ENCODE measurements at regions not wholly inside any gene's neighbourhood (a gene's known extent, or its start where the extent isn't known, plus 50 kb on each side); places are given as distances from the start of the nearest gene placed in this dataset.

- peak overlapping the region; percentile 24 for H3K9ac ChIP-seq (ENCODE audit: low read length)
- H3K27ac ChIP-seq (ENCODE audit: low read length) = peak overlapping the region; percentile 72
- H3K36me3 ChIP-seq (ENCODE audit: low read depth, low read length) = no peaks in the 10 kb centered on the region
- peaks cover 5% of the 10 kb centered on the region for H3F3A ChIP-seq (ENCODE audit: low read length, unreplicated experiment)
- H3K27me3 ChIP-seq (ENCODE audit: low read length) = no peaks in the 10 kb centered on the region
- peak overlapping the region; percentile 38 for H3K4me3 ChIP-seq (ENCODE audit: low read length)
- intact Hi-C loops (cut with micrococcal nuclease) = loop anchor here (1.0 to 10.0 kb wide), 12 partner anchors 18 to 568 kb away; partner anchors contain the start of gene DUSP10
- peak overlapping the region; percentile 25; the same call in 1 of the 2 replicates for H2AFZ ChIP-seq (ENCODE audit: low read length)
- no peaks in the 10 kb centered on the region for H3K79me2 ChIP-seq (ENCODE audit: low read length)
- TF ChIP-seq EZH2phosphoT487 (IDR thresholded peaks at IDR 0.05; ENCODE audit: borderline replicate concordance, low read length) (no peak), CTCF (conservative IDR thresholded peaks at IDR 0.05; ENCODE audit: low read depth, low read length) (peak; percentile 49)
- H3K9me2 ChIP-seq (replicated peaks; ENCODE audit: low read length) = no peaks in the 10 kb centered on the region
- BruUV-seq (replicated peaks) = TSS peak; percentile 89
- ChIA-PET CTCF (interaction anchor here (0.6 to 1.9 kb wide), 7 partner anchors 28 to 568 kb away, joined by 4 to 9 read pairs (median 4); partner anchors contain the start of gene DUSP10), POLR2A (ENCODE audit: unreplicated experiment) (interaction anchor here (0.6 kb wide), 2 partner anchors 75 to 396 kb away, joined by 3 to 4 read pairs; no protein-coding TSS in a partner anchor)
- no peaks in the 10 kb centered on the region for H3K9me3 ChIP-seq (ENCODE audit: low read length)
- ATAC-seq = peak; percentile 96
- peak; percentile 100 for DNase-seq
- peaks cover 33% of the 10 kb centered on the region for H3K4me1 ChIP-seq (ENCODE audit: insufficient read depth, low read length)
- H3K4me2 ChIP-seq (ENCODE audit: low read length) = peak overlapping the region; percentile 69
- H4K20me1 ChIP-seq (ENCODE audit: low read length) = no peaks in the 10 kb centered on the region
Observed at GRCh38 chr1:221886743-221887414, 145.0 kb upstream of the DUSP10 start.

- Histone ChIP-seq H3K79me2 (ENCODE audit: low read length) (no peaks in the 10 kb centered on the region), H3K27ac (ENCODE audit: low read length) (peak overlapping the region; percentile 72), H3K9ac (ENCODE audit: low read length) (peak overlapping the region; percentile 24), H3K9me2 (replicated peaks; ENCODE audit: low read length) (no peaks in the 10 kb centered on the region), H3K9me3 (ENCODE audit: low read length) (no peaks in the 10 kb centered on the region), H3K36me3 (ENCODE audit: low read depth, low read length) (no peaks in the 10 kb centered on the region), H3K4me1 (ENCODE audit: insufficient read depth, low read length) (peaks cover 30% of the 10 kb centered on the region), H3K4me3 (ENCODE audit: low read length) (peak overlapping the region; percentile 38), H2AFZ (ENCODE audit: low read length) (no peak overlapping the region), H4K20me1 (ENCODE audit: low read length) (no peaks in the 10 kb centered on the region), H3K4me2 (ENCODE audit: low read length) (peak overlapping the region; percentile 69), H3K27me3 (ENCODE audit: low read length) (no peaks in the 10 kb centered on the region), H3F3A (ENCODE audit: low read length, unreplicated experiment) (peaks cover 5% of the 10 kb centered on the region)
- DNase-seq (no peak), ATAC-seq (no peak)
- no TSS peak for BruUV-seq (replicated peaks)
- ChIA-PET CTCF (interaction anchor here (1.8 to 1.9 kb wide), 2 partner anchors 143 to 145 kb away, joined by 4 to 9 read pairs; partner anchors contain the start of gene DUSP10), POLR2A (ENCODE audit: unreplicated experiment) (interaction anchor here (0.6 kb wide), 2 partner anchors 76 to 397 kb away, joined by 3 to 4 read pairs; no protein-coding TSS in a partner anchor)
- TF ChIP-seq EZH2phosphoT487 (IDR thresholded peaks at IDR 0.05; ENCODE audit: borderline replicate concordance, low read length) = no peak
- TF ChIP-seq EZH2 (IDR thresholded peaks at IDR 0.05; ENCODE audit: low read length, unreplicated experiment) = no peak
- no peak for TF ChIP-seq CTCF (conservative IDR thresholded peaks at IDR 0.05; ENCODE audit: low read depth, low read length)
- intact Hi-C loops (cut with micrococcal nuclease) = loop anchor here (2.0 to 10.0 kb wide), 5 partner anchors 218 to 568 kb away; no protein-coding TSS in a partner anchor
Observed at GRCh38 chr1:221886311-221886710, 144.4 kb upstream of the DUSP10 start.

DNA sequence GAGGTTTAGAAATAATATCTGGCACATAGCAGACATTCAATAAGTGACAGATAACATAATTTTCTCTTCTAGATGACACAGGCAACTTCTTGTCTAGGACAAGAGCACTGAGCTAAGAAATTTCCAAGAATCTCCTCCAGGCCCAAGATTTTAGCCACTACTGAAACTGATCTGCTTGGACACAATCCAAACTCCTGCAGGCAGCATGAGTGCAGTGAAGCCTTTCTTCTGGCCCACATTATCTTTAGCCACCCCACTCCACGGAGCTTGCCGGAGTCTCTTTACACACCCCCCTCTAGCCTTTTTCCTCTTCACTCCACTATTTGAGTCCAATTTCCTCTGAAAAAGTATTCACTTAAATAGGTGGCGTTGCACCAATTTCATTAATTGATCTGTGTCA lies 142.9 kb upstream of the DUSP10 start:
- ATAC-seq (no peak), DNase-seq (peak; percentile 30)
- Histone ChIP-seq H3K79me2 (ENCODE audit: low read length) (no peaks in the 10 kb centered on the region), H3K9me2 (replicated peaks; ENCODE audit: low read length) (no peaks in the 10 kb centered on the region), H3K9ac (ENCODE audit: low read length) (no peak overlapping the region), H3F3A (ENCODE audit: low read length, unreplicated experiment) (peaks cover 5% of the 10 kb centered on the region), H3K27ac (ENCODE audit: low read length) (no peak overlapping the region), H3K27me3 (ENCODE audit: low read length) (no peaks in the 10 kb centered on the region), H2AFZ (ENCODE audit: low read length) (no peak overlapping the region), H3K4me3 (ENCODE audit: low read length) (no peak overlapping the region), H4K20me1 (ENCODE audit: low read length) (no peaks in the 10 kb centered on the region), H3K36me3 (ENCODE audit: low read depth, low read length) (no peaks in the 10 kb centered on the region), H3K4me1 (ENCODE audit: insufficient read depth, low read length) (peaks cover 44% of the 10 kb centered on the region), H3K4me2 (ENCODE audit: low read length) (no peak overlapping the region), H3K9me3 (ENCODE audit: low read length) (no peaks in the 10 kb centered on the region)
- ChIA-PET CTCF (no interaction called here), POLR2A (ENCODE audit: unreplicated experiment) (no interaction called here)
- BruUV-seq (replicated peaks) = no TSS peak
- TF ChIP-seq EZH2phosphoT487 (IDR thresholded peaks at IDR 0.05; ENCODE audit: borderline replicate concordance, low read length) (no peak), EZH2 (IDR thresholded peaks at IDR 0.05; ENCODE audit: low read length, unreplicated experiment) (no peak), CTCF (conservative IDR thresholded peaks at IDR 0.05; ENCODE audit: low read depth, low read length) (no peak)
- intact Hi-C loops (cut with micrococcal nuclease) = loop anchor here (5.0 to 10.0 kb wide), 4 partner anchors 220 to 343 kb away; no protein-coding TSS in a partner anchor

Measured in PC-3 (cell line).